AG04450 (cell line): ENCODE measurements at regions not wholly inside any gene's neighbourhood (a gene's known extent, or its start where the extent isn't known, plus 50 kb on each side); places are given as distances from the start of the nearest gene placed in this dataset.
"Not testable (repeated sequence)": the region's sequence is repeated elsewhere in the genome, so short reads cannot be mapped to it uniquely, and the experiment has no call there.

Experiments
- CTCF ChIA-PET: fragments of 300-600, 350-600 bp; formaldehyde crosslinking; extraction: SDS; loops from one replicate; lab custom pipeline; 2022; ENCODE audit warnings: antibody characterized with exemption, inconsistent platforms; lab: Charles Lee
- POLR2A ChIA-PET: fragments of 350-600 bp; formaldehyde crosslinking; extraction: SDS; loops from one replicate; lab custom pipeline; 2021; ENCODE audit warnings: antibody characterized with exemption, inconsistent platforms; lab: Yijun Ruan, JAX
- DNase-seq: peaks from one replicate; pipeline ENCODE4 v3.0.0-alpha.2; 2011; ENCODE audit warnings: low read depth, low spot score
- H3K27ac ChIP-seq: one replicate; pipeline ENCODE4 v1.5.1; 2012; ENCODE audit warnings: low read depth, low read length, control low read depth
- H3K27me3 ChIP-seq: one replicate; pipeline ENCODE4 v1.6.0; 2012; ENCODE audit warnings: low read length; ENCODE audit not compliant: control insufficient read depth, insufficient read depth
- H3K4me3 ChIP-seq: 2 replicates; pipeline ENCODE4 v1.5.1; 2011; ENCODE audit warnings: mild to moderate bottlenecking, low read depth, low read length, control low read depth
- H3K9me3 ChIP-seq: 2 replicates; pipeline ENCODE4 v1.5.1; 2012; ENCODE audit warnings: low read length; ENCODE audit not compliant: control insufficient read depth, insufficient read depth
- TF ChIP-seq, protein P1 (sequence below): IDR thresholded peaks from 2 replicates; pipeline ENCODE4 v1.5.1; 2011; ENCODE audit warnings: low read depth, low read length, control low read depth, inconsistent platforms

DNA sequence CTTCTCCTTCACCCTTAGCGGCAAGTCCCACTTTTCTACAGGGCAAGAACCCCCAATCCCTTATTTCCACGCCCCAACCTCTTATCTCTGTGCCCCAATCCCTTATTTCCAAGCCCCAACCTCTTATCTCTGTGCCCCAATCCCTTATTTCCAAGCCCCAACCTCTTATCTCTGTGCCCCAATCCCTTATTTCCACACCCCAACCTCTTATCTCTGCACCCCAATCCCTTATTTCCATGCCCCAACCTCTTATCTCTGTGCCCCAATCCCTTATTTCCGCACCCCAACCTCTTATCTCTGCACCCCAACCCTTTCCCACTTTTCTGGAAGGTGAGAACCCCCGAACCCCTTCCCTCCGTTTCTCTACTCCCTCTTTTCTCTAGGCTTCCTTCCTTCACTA lies 116.1 kb upstream of the GJE1 start:
- POLR2A ChIA-PET, DNase-seq, H3K4me3 ChIP-seq, H3K27me3 ChIP-seq, CTCF ChIA-PET, H3K27ac ChIP-seq, H3K9me3 ChIP-seq: not testable (repeated sequence)

DNA sequence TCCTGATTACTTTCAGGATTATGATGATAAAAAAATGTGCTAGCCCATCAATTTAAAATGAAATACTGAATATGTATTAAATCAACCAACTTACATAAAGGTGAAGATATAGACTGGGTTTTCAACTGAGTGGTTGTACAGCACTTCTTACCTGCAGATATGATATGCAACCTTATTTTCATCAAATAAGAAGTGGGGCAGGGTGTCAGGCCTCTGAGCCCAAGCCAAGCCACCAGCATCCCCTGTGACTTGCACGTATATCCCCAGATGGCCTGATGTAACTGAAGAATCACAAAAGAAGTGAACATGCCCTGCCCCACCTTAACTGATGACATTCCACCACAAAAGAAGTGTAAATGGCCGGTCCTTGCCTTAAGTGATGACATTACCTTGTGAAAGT lies 117.3 kb upstream of the GJE1 start:
- POLR2A ChIA-PET, CTCF ChIA-PET, H3K27me3 ChIP-seq, H3K4me3 ChIP-seq, H3K27ac ChIP-seq, DNase-seq, H3K9me3 ChIP-seq: not testable (repeated sequence)

DNA sequence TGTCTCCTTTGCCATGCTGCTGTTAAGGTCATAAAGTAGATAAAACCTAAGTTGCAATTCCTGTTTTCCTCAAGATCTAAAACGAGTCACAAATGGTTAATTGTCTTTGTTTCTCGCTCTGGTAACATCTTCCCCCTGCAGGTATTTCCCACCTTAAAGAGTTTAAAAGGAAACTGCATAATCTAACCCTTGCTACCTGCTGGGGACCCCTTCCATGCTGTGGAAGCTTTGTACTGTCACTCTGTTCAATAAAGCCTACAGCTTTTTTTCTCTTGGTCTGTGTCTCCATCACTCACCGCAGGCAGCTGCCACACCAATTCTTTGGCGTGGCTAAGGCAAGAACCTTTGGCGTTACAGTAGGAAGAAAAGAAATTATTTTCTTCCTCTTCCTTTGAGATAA lies 117.7 kb upstream of the GJE1 start:
- Histone ChIP-seq H3K9me3 (no peaks in the 10 kb centered on the region), H3K4me3 (peak overlapping the region; percentile 43), H3K27me3 (no peaks in the 10 kb centered on the region), H3K27ac (peak overlapping the region; percentile 77)
- ChIA-PET CTCF (interaction anchor here (0.9 kb wide), 1 partner anchor 25 kb away, joined by 3 read pairs; no protein-coding TSS in a partner anchor), POLR2A (no interaction called here)
- TF ChIP-seq, protein P1, sequence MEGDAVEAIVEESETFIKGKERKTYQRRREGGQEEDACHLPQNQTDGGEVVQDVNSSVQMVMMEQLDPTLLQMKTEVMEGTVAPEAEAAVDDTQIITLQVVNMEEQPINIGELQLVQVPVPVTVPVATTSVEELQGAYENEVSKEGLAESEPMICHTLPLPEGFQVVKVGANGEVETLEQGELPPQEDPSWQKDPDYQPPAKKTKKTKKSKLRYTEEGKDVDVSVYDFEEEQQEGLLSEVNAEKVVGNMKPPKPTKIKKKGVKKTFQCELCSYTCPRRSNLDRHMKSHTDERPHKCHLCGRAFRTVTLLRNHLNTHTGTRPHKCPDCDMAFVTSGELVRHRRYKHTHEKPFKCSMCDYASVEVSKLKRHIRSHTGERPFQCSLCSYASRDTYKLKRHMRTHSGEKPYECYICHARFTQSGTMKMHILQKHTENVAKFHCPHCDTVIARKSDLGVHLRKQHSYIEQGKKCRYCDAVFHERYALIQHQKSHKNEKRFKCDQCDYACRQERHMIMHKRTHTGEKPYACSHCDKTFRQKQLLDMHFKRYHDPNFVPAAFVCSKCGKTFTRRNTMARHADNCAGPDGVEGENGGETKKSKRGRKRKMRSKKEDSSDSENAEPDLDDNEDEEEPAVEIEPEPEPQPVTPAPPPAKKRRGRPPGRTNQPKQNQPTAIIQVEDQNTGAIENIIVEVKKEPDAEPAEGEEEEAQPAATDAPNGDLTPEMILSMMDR, result no peak
- DNase-seq, result no peak

DNA sequence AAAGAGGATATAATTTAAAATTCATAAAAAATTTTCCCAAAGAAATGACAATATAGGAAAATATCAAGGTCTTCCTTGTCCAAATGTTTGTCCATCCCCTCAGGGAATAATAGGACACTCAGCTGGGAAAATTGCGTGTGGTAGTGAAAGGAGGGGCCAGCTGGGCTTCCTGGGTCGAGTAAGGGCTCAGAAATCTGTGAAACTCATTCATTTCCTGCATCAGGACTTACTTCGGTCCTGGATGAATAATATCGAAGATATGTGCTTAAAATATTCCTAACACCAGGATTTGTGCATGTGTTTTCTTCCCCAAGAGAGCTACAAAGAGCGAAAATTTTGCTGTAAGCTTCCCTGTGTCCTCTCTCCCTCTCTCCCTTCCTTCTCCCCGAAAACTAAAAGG lies 118.2 kb upstream of the GJE1 start:
- peak overlapping the region; percentile 43 for H3K4me3 ChIP-seq
- DNase-seq, result peak; percentile 74
- H3K9me3 ChIP-seq, result no peaks in the 10 kb centered on the region
- H3K27me3 ChIP-seq, result no peaks in the 10 kb centered on the region
- ChIA-PET POLR2A (no interaction called here), CTCF (interaction anchor here (0.9 kb wide), 1 partner anchor 25 kb away, joined by 3 read pairs; no protein-coding TSS in a partner anchor)
- TF ChIP-seq, protein P1, result no peak
- H3K27ac ChIP-seq, result peak overlapping the region; percentile 77

DNA sequence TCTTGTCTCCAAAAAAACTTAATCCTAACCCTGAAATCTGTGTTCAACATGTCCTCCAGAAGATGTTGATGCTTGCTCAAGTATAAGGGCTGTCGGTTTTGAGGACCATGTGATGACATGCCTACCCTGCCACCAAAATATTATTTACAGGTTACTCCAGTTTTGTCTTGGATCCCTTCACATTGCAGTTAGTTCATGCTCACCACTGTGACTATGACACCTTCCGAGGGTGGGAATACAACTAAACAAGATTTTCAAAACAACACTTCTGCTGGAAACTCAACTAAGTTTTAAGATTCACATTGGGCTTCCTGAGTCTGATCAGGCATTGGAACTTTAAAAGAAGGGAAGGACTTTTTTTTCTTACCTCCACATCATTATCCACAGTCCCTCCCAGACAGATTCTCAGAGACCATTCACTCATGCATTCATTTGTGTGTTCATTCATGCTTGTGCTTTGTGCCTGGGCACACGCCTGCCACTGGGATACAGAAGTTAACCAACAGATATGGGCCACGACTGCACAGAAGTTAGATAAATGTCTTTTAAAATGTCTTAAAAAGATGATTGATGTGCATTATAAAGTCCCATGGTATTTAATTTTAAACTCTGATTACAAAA lies 118.7 kb upstream of the GJE1 start:
- ChIA-PET POLR2A (no interaction called here), CTCF (interaction anchor here (0.9 to 3.6 kb wide), 2 partner anchors 24 to 25 kb away, joined by 3 to 31 read pairs; no protein-coding TSS in a partner anchor)
- H3K27ac ChIP-seq, result peak overlapping the region; percentile 81
- no peak for DNase-seq
- H3K27me3 ChIP-seq, result no peaks in the 10 kb centered on the region
- TF ChIP-seq, protein P1, result no peak
- H3K4me3 ChIP-seq, result no peak overlapping the region
- no peaks in the 10 kb centered on the region for H3K9me3 ChIP-seq

DNA sequence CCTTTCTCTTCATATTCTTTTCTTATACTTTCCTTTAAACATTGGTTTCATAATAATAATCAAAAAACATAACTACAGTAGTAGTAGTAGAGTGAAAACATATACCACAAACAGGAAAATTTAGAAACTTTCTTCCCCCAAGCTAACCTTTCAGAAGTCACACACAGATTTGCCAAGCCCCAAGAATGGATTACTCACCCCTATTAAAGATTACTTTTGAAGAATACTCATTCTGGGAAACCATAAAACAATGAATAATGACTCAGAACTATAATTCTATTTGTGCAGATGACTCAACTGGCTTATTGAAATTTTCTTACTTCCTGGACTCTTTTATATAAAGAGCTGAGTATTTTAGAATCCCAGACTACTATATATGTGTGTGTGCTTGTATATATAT lies 119.4 kb upstream of the GJE1 start:
- Histone ChIP-seq H3K4me3 (no peak overlapping the region), H3K27me3 (no peaks in the 10 kb centered on the region), H3K9me3 (no peaks in the 10 kb centered on the region), H3K27ac (no peak overlapping the region)
- DNase-seq, result peak; percentile 37
- TF ChIP-seq, protein P1, result no peak
- ChIA-PET POLR2A (interaction anchor here (0.7 kb wide), 1 partner anchor 562 kb away, joined by 3 read pairs; no protein-coding TSS in a partner anchor), CTCF (interaction anchor here (0.5 to 3.6 kb wide), 2 partner anchors 18 to 24 kb away, joined by 3 to 31 read pairs; no protein-coding TSS in a partner anchor)
